ENCODE measurements at regions not wholly inside any gene's neighbourhood (a gene's known extent, or its start where the extent isn't known, plus 50 kb on each side); places are given as distances from the start of the nearest gene placed in this dataset.

- DNase-seq (ENCODE audit: extremely low read depth, low read depth) = no peak
- H3K4me3 ChIP-seq (replicated peaks; ENCODE audit: low read depth, low read length) = no peak overlapping the region
- no peak for TF ChIP-seq CTCF (IDR thresholded peaks at IDR 0.05; ENCODE audit: low read depth, low read length, missing control alignments)
Observed at GRCh38 chr1:22284236-22284635, 141.3 kb upstream of the WNT4 start.

GRCh38 chr1:22284906-22285548, 142.1 kb upstream of the WNT4 start:
- TF ChIP-seq CTCF (IDR thresholded peaks at IDR 0.05; ENCODE audit: low read depth, low read length, missing control alignments) = no peak
- DNase-seq (ENCODE audit: extremely low read depth, low read depth) = no peak
- no peak overlapping the region for H3K4me3 ChIP-seq (replicated peaks; ENCODE audit: low read depth, low read length)

GRCh38 chr1:22285549-22286396, 142.9 kb upstream of the WNT4 start:
- no peak overlapping the region for H3K4me3 ChIP-seq (replicated peaks; ENCODE audit: low read depth, low read length)
- DNase-seq (ENCODE audit: extremely low read depth, low read depth) = no peak
- TF ChIP-seq CTCF (IDR thresholded peaks at IDR 0.05; ENCODE audit: low read depth, low read length, missing control alignments) = no peak

- DNase-seq (ENCODE audit: extremely low read depth, low read depth) = no peak
- TF ChIP-seq CTCF (IDR thresholded peaks at IDR 0.05; ENCODE audit: low read depth, low read length, missing control alignments) = no peak
Observed at GRCh38 chr1:22286491-22286890, 143.6 kb upstream of the WNT4 start.

GRCh38 chr1:22287273-22287672, 144.4 kb upstream of the WNT4 start:
- H3K4me3 ChIP-seq (replicated peaks; ENCODE audit: low read depth, low read length) = no peak overlapping the region
- TF ChIP-seq CTCF (IDR thresholded peaks at IDR 0.05; ENCODE audit: low read depth, low read length, missing control alignments) = no peak

More at GRCh38 chr1:22286491-22286890, 143.6 kb upstream of the WNT4 start:
- no peak overlapping the region for H3K4me3 ChIP-seq (replicated peaks; ENCODE audit: low read depth, low read length)

GRCh38 chr1:22287946-22288520, 145.1 kb upstream of the WNT4 start:
- no peak for TF ChIP-seq CTCF (IDR thresholded peaks at IDR 0.05; ENCODE audit: low read depth, low read length, missing control alignments)
- H3K4me3 ChIP-seq (replicated peaks; ENCODE audit: low read depth, low read length) = no peak overlapping the region
- DNase-seq (ENCODE audit: extremely low read depth, low read depth) = no peak

More at GRCh38 chr1:22287273-22287672, 144.4 kb upstream of the WNT4 start:
- DNase-seq (ENCODE audit: extremely low read depth, low read depth) = no peak

Measured in HFF-Myc (cell line).